CD4-positive, alpha-beta T cell treated with Interleukin-15 for 4 hours (primary cell): ENCODE measurements at regions not wholly inside any gene's neighbourhood (a gene's known extent, or its start where the extent isn't known, plus 50 kb on each side); places are given as distances from the start of the nearest gene placed in this dataset.
"Not testable (repeated sequence)": the region's sequence is repeated elsewhere in the genome, so short reads cannot be mapped to it uniquely, and the experiment has no call there.

Experiments used
- DNase-seq: peaks from one replicate; pipeline ENCODE4 v3.0.0-alpha.2; 2020; ENCODE audit warnings: low spot score

DNA sequence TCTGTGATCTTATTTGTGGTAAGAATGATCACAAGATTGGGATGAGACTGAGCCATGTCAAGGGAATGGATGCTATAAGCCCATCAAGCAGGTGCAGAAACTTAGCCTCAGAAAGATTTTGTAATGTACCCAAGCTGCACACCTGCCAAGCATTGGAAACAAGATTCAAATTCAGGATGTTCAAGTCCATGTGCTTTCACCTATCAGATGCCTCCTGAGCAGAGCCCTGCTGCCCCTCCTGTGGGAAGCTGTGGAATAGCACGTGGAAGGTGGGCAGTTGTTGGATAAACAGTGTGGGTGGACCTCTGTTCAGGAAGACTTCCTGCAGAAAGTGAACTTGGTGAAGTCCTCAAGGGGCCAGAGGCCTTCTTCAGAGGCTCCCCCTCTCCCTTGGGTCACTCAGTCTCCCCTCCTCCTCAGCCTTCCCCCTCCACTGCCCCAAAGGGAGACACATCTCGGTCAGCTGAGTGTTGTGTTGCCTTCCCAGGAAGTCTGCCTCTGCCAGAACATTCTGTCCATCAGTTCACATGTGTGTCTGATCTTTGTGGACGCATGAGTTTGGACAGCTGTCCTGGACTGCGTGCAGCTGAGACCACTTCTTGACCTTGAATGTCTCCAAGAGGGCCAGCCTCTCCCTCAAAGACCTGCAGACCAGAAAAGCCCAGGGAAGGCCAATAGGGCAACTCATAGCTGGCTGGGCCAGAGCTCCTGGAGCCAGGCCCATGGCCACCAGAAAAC, 186.1 kb downstream of the INHBB start:
- DNase-seq, result no peak

DNA sequence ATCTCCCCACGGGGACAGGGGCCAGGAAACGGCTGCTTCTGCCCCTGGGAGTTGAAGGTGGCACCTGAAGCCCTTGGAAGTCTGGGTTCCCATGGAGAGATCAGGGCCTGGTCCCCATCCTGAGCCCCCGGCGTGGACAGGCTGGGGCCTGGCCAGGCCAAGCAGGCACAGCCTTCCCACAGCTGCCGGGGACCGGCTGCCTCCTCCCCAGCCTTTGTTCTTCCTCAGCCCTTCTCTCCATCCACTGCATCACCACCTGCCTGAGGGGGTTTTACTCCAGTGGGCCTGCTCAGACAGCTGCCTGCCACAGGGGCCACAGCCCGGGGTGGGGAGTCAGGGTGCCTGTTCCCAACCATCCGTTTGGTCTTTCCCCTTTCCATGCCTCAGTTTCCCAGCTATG, 187.7 kb downstream of the INHBB start:
- no peak for DNase-seq

DNA sequence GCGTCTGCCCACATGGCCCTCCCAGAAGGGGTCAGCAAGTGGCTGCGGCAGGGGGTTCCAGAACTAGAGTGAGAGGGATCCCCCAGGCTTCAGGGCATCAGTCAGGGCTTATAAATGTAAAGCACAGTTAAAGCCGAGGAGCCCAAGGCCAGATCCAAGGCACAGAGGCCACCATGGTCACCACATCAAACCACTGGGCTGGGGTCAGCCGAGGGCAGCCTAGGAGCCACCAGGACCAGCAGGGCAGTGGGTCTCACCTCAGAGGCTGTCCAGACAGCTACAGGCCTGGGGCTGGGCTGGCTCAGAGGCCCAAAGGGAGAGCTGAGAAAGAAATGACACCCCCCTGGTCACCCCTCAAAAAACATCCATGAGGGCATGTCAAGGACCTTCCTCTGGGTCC, 188.5 kb downstream of the INHBB start:
- no peak for DNase-seq

DNA sequence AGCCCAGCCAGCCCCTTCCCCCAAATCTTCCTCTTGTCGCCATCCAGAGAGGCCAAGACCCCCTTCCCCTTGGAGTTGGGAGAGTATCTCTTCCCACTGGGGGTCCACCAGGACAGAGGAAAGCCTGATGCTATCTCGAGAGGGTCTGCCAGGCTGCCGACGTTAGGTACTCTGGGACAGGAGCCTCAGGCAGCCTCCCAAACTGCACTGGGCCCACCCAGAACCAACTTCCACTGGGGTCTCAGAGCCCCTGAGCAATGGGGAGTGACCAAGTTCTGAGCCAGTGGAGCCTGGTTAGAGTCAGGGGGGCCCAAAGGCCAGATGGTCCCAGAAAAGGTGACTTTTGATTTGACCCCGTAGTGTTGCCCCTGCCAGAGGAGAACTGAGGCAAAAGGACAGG, 189.1 kb downstream of the INHBB start:
- DNase-seq, result no peak

DNA sequence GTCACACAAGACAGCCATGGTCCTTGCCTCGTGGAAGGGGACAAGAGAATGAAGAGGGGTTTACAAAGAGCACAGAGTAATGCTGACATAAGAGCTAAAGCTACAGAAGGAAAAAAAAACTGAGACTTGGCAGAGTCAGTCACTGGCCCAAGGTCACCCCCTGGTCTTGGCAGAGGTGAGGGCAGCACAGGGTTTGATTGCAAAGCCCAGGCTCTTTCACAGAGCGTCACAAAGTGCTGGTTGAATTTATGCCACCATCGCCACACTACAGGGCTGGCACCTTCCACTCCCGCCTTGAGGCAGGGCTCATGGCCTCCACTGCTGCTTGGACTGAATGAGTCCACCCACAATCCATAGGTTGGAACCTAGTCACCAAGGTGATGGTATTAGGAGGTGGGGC, 190.2 kb downstream of the INHBB start:
- no peak for DNase-seq

DNA sequence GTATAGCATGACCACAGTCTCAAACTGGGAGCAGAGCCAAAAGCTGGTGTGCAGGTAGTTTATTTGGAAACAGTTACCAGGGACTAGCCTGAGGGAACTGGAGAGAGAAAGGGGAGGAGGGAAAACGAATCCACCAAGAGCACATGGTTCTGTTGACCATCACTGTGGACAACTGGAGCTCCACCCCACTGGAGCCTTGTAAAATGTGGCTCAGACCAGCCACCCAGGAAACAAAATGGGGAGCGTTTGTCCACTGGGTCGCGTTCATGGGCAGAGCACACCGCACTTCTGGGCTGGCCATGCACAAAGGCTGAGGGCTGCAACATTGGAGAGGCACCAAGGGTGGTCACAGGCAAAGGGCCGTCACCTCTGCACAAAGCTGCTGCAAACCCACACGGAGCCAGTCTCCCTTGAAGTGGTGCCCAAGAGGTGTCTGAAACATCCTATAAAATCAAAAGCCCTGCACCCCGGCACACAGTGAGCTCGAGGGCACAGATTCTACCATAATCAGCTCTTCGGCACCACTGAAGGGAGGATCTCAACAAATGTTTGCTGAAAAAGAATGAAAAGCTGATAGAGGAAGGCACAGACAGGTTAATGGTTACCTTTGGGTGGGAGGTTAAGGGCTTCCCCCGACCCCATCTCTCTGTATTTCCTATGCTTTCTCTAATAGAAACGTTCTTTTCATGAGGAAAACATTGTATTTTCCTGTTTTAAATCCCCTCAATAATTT, 192.9 kb downstream of the INHBB start:
- DNase-seq, result no peak

DNA sequence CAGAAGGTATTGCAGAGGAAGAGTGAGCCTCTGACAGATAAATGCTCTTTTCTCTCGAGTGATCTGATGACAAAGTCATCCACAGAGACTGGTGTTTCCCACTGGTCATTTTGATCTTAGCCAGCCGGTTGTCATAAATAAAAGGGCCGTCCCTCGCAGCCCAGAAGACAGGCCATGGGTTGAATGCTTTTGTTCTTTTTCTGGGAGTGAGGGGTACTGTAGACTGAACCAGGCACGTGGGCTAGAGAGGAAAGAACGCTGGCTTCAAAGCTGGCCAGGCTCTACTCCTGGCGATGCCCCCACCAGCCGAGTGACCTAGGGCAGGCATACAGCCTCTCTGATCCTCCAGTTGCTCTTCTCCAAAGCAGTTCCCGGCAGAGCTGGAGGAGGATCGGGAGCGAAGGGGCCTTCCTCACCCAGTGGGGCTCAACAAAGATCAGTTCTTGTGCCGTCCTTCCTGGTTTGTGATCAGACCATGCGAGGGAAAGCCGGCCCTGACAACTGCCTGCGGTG, 193.5 kb downstream of the INHBB start:
- DNase-seq, result no peak

DNA sequence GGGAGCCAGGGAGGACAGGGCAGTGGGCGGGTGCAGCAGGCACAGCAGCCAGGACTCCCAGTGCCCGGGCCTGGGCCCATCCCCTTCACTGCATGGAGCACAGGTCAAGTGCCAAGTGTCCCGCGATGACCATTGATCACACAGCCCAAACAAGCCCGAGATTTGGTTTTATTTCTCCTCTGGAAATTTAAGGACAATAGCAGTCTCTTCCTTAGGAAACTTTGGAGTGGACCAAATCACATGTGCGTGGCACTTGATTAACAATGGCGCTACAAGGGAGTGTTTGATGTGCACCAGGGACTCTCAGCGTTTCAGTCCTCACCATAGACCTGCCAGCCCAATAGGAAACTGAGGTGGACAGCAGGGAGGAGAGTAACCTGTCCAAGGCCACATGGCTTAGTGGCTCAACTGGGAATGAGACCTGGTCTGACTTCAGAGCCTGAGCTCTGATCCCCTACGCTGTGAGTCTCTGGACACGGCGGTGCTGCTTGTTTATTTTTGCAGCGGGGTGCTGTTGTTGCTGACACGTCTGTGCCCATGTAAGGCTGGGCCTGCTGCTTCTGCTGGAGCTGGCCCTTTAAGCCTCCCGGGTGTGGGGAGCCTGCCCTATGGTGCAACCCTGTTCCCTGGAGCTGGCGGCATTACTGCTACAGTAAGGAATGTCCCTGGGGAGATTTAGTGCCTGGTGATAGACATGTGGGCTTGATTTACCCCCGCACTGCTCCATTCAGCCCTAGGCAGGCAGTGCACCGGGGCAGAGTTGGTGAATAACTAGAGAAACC, 194.2 kb downstream of the INHBB start:
- no peak for DNase-seq

DNA sequence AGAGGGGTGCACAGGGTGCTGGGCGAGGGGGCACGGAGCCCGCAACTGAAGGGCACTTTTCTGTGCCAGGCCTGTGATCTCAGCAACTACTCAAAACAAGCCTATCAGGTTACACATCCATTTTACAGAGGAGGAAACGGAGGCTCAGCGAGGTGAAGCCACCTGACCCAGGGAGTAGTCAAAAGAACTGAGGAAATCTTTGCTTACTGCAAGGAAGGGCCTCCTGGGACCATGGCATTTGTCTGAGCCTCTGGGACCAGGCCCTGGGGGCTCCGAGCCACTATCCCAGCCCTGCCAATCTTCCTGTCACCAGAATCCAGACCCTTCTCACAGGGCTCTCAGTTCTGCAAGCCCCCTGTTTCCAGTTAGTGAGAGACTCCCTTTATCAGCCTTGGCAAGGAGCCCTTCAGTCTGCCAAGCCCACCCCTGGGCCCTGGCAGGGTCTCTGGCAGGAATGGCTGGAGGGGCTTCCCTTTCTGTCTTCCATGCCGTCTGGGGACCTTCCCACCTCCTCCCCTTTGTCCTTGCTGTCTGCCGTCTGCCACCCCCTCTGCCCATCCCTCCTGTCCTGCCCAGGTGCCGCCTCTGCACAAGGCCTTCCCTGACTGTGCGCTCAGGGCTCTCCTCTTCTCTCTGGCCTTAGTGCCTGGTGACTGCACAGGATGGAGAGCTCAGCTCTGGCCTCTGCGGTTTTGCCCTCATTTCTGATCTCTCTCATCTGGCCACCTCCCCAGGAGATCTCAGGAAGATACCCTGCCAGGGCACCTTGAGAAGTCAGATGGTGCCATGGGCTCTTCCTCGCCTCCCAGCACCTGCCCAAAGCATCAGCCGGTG, 194.7 kb upstream of the GLI2 start:
- DNase-seq, result no peak

DNA sequence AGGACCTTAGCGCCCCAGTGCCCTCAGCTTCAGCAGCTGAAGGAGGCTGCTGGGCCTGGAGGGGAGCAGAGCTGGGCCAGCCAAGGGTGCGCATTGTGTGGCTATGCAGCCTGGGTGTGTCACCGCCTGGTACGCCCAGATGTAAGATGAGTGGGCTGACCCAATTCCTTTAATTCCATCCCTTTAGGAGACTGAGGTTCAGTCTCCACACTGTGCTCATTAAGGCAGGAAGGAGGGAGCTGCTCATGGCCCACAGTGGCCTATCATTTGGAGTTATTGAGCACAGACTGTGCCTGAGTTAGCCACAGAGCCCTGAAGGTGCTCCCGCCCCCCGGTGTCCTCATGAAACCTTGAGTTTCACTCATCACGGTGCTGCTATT, 194.1 kb upstream of the GLI2 start:
- no peak for DNase-seq

DNA sequence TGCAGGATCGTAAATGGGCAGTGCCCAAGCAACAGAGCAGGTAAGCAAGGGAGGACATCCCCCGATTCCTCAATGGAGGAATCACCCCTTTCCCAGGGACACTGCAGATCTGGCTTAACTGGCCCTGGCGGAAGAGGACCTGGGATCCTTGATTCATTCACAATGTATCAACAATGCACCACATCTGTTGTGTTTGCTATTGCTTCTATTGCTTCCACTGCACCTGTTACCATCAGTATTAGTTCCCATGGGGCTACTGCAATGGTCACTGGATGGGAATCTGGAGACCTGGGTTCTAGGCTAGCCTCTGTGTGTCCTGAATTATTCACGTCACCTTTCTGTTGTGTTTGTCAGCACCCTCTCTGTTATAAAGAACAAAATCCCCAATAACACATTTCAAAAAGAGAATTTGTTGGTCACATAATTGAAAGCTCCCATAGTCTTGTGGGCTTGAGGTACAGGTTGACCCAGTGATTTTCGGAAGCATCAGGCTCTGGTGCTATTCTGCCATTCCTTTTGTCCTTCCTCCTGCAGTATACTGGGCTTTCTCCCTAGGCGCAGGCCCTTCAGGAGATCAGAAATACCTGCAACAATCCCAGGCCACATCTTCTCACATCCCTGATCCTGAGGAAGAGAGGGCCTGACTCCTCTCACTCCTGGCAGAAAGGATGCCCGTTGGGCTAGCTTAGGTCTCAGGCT, 193.5 kb upstream of the GLI2 start:
- no peak for DNase-seq

DNA sequence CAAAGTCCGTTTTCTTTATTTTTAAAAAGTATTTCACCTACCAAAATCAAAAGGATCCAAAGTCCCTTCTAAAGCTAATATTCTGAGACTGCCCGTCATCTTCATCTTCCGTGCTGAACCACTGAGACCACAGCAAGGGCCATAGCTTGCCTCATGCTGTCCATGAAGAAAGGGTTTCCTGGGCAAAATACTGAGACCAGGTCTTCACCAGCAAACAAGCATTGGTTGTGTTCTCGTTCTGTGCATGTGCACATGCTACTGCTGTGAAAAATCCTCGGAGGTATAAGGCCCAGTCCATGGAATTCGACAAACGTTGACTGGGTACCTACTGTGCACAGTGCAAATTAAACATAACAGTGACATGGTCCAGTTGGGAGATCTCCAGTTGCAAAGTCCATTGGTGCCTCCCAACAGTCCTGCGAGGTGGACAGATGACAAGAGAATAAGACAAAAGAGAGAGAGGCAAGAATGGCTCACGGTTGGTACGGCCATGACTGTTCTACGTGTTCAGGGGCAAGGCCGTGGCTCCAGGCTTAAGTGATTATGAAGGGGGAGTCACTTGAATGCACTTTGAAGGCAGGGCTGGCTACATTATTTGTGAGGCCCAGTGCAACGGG, 192.6 kb upstream of the GLI2 start:
- DNase-seq, result no peak

DNA sequence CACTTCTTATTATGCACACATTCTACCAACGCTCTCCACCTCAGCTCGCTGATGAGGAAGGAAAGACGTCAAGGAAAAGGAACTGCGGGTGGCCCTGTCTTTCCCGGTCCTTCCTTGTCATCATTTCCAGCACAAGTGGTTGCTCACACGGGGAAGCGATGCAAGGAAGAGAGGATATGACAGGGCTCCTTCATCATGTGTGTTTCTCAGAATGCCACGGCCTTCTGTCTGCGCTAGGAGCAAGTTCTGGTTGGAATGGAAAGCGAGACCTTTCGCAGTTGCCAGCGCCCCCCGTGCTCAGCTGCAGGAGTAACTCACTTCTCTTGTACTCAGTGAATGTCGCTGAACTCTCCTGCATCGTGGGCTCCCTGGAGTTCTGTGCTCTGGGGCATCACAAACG, 191.8 kb upstream of the GLI2 start:
- no peak for DNase-seq

DNA sequence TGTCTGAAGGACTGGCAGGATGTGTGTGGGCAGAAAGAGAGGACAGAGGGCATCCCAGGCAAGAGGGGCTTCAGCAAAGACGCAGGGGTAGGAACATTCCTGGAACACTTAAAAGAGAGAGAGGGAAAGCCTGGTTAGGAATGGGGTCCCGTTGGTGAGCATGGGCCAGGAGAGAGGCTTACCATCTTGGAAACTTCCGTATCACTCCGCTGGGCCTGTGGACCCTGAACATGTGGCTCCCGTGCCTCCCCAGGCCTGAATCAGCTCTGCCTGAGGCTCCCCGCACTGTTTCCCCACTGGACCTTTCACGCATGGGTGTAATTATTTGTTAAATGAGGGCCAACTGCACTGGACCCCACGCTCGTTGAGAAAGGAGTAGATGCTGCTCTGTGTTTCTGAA, 191.1 kb upstream of the GLI2 start:
- no peak for DNase-seq

DNA sequence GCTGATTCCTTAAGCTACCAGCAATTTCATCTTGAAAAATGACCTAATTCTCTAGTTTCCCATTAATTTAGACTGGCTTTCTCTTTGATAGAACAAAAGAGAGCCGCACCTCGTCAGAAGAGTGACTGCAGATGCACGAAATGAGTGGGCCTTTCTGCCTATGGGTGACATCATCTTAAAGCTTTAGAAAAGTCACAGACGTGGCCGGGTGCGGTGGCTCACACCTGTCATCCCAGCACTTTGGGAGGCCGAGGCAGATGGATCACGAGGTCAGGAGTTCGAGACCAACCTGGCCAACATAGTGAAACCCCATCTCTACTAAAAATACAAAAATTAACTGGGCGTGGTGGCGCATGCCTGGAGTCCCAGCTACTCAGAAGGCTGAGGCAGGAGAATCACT, 190.7 kb upstream of the GLI2 start:
- not testable (repeated sequence) for DNase-seq

DNA sequence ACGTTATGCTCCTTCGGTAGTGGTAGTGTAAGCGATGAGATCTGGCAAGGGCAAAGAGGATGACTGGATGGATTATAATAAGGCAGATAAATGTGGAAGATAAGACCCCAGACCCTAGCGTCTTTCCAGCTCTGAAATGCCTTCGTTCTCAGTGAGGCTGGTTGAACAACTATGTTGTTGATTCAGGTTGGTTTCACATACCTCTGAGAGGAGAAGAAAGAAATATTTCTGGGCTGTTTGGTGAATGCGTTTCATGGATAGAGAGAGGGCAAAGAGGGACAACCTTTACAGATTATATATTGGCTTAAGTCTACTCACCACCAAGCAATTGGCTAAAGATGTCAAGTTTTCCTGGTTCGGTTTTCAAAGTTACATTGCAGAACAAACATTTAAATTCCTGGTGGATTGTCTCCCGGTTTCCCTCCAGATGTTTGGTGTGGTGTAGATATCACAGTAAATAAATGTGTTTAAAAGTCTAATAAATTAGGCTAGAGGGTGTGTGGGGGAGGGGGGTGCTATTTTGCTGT, 190.1 kb upstream of the GLI2 start:
- no peak for DNase-seq

DNA sequence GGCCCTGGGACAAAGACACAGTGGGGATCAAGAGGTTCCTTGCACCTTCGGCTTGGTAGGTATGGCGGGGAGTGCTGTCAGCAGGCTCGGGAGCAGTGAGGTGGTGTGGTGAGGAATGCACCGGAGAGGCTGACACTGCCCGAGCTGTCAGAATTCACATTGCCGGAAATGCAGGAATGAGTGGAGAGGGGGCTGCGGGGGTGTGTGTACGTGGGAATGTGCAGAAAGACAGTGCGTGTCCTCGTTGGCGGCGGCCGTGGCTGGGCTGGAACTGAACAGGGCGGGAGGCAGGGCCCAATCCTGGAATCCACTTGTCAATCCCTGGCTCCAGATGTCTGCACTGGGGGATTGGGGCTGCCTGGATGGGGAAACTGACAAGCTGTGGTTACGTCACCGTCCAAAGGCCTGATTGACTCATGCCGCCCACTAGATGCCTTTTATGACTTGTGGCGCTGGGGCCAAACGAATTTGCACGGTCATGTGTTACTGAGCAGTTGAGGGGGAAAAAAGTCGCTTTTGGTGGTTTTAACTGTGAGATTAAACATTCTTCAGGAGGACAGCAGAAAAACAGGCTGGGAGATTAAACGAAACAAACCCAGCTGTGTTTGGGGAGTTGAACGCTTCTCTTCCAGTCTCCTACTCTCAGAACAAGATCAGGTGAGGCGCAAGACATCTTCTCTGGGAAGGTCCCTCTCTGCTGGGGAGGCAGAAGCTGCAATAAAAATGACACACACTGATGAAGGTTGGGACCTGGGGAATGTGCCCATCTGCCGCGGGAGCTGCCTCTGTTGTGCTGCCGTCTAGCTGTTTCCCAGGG, 189.4 kb upstream of the GLI2 start:
- no peak for DNase-seq

DNA sequence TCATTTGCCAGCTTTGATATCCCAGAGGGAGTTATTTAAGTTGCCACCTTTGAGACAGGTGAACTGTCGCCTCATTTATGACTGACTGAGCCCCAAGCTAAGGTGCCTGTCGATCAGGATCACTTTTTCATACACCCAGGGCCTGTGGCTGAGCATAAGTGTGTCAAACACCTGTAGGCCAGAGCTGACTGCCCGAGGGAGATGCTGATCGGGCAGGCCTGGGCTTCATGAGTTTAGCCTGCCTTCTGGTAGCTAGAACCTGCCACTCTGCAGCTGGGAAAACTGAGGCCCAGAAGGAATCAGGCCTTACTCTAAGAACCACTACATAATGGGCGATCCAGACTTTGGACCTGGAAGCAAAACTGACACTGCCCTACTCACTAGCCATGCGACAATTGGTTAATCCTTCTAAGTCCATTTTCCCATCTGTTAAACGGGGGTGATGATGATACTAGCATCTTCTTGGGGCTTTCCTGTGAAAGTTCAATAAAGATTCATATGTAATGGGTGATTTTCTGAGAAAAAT, 188.7 kb upstream of the GLI2 start:
- no peak for DNase-seq

DNA sequence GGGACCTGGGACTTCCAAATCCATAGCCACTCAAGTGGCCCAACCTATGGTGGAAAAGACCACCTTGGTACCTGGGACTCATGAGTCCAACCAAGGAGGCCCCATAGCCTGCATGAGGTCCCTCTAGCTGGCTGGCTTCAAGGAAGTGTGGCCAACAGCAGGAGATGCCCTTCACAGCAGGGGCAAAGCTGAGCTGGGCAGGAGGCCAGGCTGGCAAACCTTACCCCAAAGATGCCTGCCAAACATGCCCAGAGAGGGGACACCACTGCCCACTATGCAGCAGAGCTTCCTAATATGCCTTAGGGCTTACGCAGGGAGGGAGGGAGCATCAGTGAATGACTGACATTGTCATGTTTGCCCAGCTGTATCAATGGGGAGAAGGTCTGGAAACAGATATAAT, 188.0 kb upstream of the GLI2 start:
- no peak for DNase-seq
